ENCODE measurements at regions not wholly inside any gene's neighbourhood (a gene's known extent, or its start where the extent isn't known, plus 50 kb on each side); places are given as distances from the start of the nearest gene placed in this dataset.

DNA sequence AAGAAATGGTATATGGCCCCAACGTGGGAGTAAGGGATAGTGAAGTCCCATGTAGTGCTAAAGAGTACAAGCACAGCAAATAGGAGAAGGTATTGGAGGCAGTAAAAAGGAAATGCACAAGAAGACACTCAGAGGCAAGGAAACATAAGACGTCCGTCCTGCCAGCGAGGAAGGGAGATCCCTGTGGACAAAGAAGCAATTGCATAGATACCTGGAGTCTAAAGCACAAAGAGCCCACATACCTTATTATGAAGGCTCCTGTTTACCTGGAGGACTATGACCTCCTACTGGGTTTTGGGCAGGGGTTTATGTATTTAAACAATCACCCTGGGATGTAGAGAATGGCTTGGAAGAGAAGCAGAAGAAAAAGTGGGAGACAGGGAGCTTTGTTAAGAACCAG is 341.2 kb upstream of the DCN start:
- TF ChIP-seq, protein P1, sequence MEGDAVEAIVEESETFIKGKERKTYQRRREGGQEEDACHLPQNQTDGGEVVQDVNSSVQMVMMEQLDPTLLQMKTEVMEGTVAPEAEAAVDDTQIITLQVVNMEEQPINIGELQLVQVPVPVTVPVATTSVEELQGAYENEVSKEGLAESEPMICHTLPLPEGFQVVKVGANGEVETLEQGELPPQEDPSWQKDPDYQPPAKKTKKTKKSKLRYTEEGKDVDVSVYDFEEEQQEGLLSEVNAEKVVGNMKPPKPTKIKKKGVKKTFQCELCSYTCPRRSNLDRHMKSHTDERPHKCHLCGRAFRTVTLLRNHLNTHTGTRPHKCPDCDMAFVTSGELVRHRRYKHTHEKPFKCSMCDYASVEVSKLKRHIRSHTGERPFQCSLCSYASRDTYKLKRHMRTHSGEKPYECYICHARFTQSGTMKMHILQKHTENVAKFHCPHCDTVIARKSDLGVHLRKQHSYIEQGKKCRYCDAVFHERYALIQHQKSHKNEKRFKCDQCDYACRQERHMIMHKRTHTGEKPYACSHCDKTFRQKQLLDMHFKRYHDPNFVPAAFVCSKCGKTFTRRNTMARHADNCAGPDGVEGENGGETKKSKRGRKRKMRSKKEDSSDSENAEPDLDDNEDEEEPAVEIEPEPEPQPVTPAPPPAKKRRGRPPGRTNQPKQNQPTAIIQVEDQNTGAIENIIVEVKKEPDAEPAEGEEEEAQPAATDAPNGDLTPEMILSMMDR (IDR thresholded peaks at IDR 0.05; ENCODE audit: insufficient read depth, low read length, poor library complexity, severe bottlenecking): no peak
- no peak for TF ChIP-seq EZH2phosphoT487 (conservative IDR thresholded peaks at IDR 0.05; ENCODE audit: low read length)

All from SU-DHL-6 (cell line).